Mesendoderm (in vitro differentiated cells): ENCODE measurements at regions not wholly inside any gene's neighbourhood (a gene's known extent, or its start where the extent isn't known, plus 50 kb on each side); places are given as distances from the start of the nearest gene placed in this dataset.

Experiments used
- DNase-seq: peaks from one replicate; pipeline ENCODE4 v3.0.0; 2013
- H2AK5ac ChIP-seq: 2 replicates; pipeline ENCODE4 v1.6.1; 2013; ENCODE audit warnings: low read length, inconsistent platforms
- H2BK120ac ChIP-seq: 2 replicates; pipeline ENCODE4 v1.6.1; 2013; ENCODE audit warnings: low read depth, mild to moderate bottlenecking, low read length, moderate library complexity, mixed read lengths
- H2BK15ac ChIP-seq: replicated peaks from 2 replicates; pipeline ENCODE4 v1.6.1; 2013; ENCODE audit warnings: low read depth, mild to moderate bottlenecking, moderate library complexity
- H2BK5ac ChIP-seq: 2 replicates; pipeline ENCODE4 v1.6.1; 2013; ENCODE audit warnings: low read length, inconsistent platforms
- H3K18ac ChIP-seq: 2 replicates; pipeline ENCODE4 v1.6.1; 2013; ENCODE audit warnings: mild to moderate bottlenecking, low read length, mixed read lengths
- H3K23ac ChIP-seq: one replicate; pipeline ENCODE4 v1.6.1; 2013; ENCODE audit warnings: low read length
- H3K27ac ChIP-seq: 2 replicates; pipeline ENCODE4 v1.5.1; 2013; ENCODE audit warnings: low read depth, mild to moderate bottlenecking, inconsistent platforms, low read length, moderate library complexity
- H3K27me3 ChIP-seq: 2 replicates; pipeline ENCODE4 v1.6.1; 2013; ENCODE audit warnings: low read length, control low read depth, mild to moderate bottlenecking, inconsistent platforms; ENCODE audit not compliant: insufficient read depth, poor library complexity
- H3K36me3 ChIP-seq: 2 replicates; pipeline ENCODE4 v1.6.1; 2013; ENCODE audit warnings: low read length, inconsistent platforms; ENCODE audit not compliant: control insufficient read depth, insufficient read depth
- H3K4ac ChIP-seq: one replicate; pipeline ENCODE4 v1.6.1; 2013; ENCODE audit warnings: low read depth, mild to moderate bottlenecking, low read length, moderate library complexity
- H3K4me1 ChIP-seq: 2 replicates; pipeline ENCODE4 v1.6.1; 2013; ENCODE audit warnings: low read depth, low read length, inconsistent platforms; ENCODE audit not compliant: control insufficient read depth
- H3K4me2 ChIP-seq: 2 replicates; pipeline ENCODE4 v1.6.1; 2013; ENCODE audit warnings: low read length
- H3K4me3 ChIP-seq: 2 replicates; pipeline ENCODE4 v1.5.1; 2013; ENCODE audit warnings: mild to moderate bottlenecking, low read length
- H3K56ac ChIP-seq: one replicate; pipeline ENCODE4 v1.6.1; 2013; ENCODE audit warnings: low read length
- H3K79me1 ChIP-seq: 2 replicates; pipeline ENCODE4 v1.6.1; 2013; ENCODE audit warnings: low read length, inconsistent platforms
- H3K79me2 ChIP-seq: 2 replicates; pipeline ENCODE4 v1.6.1; 2013; ENCODE audit warnings: mild to moderate bottlenecking, low read length; ENCODE audit not compliant: control insufficient read depth, insufficient read depth
- H3K9ac ChIP-seq: 2 replicates; pipeline ENCODE4 v1.6.1; 2013; ENCODE audit warnings: low read length, inconsistent platforms
- H4K5ac ChIP-seq: one replicate; pipeline ENCODE4 v1.6.1; 2013; ENCODE audit warnings: low read length
- H4K8ac ChIP-seq: one replicate; pipeline ENCODE4 v1.6.1; 2013; ENCODE audit warnings: low read depth, mild to moderate bottlenecking, control low read depth, low read length, moderate library complexity
- WGBS: extraction: QIAGEN DNeasy Blood & Tissue Kit; methylation state at CpG from one replicate; pipeline ENCODE4 v1.1.7; 2013; ENCODE audit warnings: low lambda C conversion rate, missing lambda C conversion rate; ENCODE audit not compliant: insufficient coverage; ENCODE audit errors: extremely low coverage; 5-methylcytosine and 5-hydroxymethylcytosine counted together

- no peak for DNase-seq
- Histone ChIP-seq H3K9ac (no peak overlapping the region), H2BK5ac (no peak overlapping the region), H3K27ac (no peak overlapping the region), H3K27me3 (no peaks in the 10 kb centered on the region), H3K36me3 (no peaks in the 10 kb centered on the region), H4K5ac (no peak overlapping the region), H3K4me2 (no peak overlapping the region), H3K4me1 (no peaks in the 10 kb centered on the region), H3K79me2 (no peaks in the 10 kb centered on the region), H2BK15ac (no peak overlapping the region), H3K4ac (no peak overlapping the region), H3K23ac (no peak overlapping the region), H3K4me3 (no peak overlapping the region), H3K79me1 (no peaks in the 10 kb centered on the region), H2BK120ac (no peak overlapping the region), H3K18ac (no peak overlapping the region), H2AK5ac (no peak overlapping the region), H3K56ac (no peak overlapping the region), H4K8ac (no peak overlapping the region)
- WGBS, result no CpG with 5 or more reads among the region's 6 CpGs
These were observed 188.7 kb upstream of the TWIST2 start for GRCh38 chr2:238659231-238659630.

GRCh38 chr2:238663586-238663985 is 184.3 kb upstream of the TWIST2 start:
- H3K4me1 ChIP-seq, result no peaks in the 10 kb centered on the region
- H3K18ac ChIP-seq, result no peak overlapping the region
- H3K27me3 ChIP-seq, result no peaks in the 10 kb centered on the region
- DNase-seq, result no peak
- no peak overlapping the region for H3K56ac ChIP-seq
- H2BK120ac ChIP-seq, result no peak overlapping the region
- WGBS, result no CpG with 5 or more reads among the region's 9 CpGs
- no peak overlapping the region for H3K23ac ChIP-seq
- H3K27ac ChIP-seq, result no peak overlapping the region
- H2AK5ac ChIP-seq, result no peak overlapping the region
- no peak overlapping the region for H4K8ac ChIP-seq
- no peak overlapping the region for H3K4me3 ChIP-seq
- no peaks in the 10 kb centered on the region for H3K79me2 ChIP-seq
- no peak overlapping the region for H3K4me2 ChIP-seq
- no peaks in the 10 kb centered on the region for H3K36me3 ChIP-seq
- H2BK15ac ChIP-seq, result no peak overlapping the region
- no peak overlapping the region for H3K4ac ChIP-seq
- H2BK5ac ChIP-seq, result no peak overlapping the region
- no peak overlapping the region for H3K9ac ChIP-seq
- H4K5ac ChIP-seq, result no peak overlapping the region
- no peaks in the 10 kb centered on the region for H3K79me1 ChIP-seq

GRCh38 chr2:238665919-238666318 is 182.0 kb upstream of the TWIST2 start:
- no peaks in the 10 kb centered on the region for H3K4me1 ChIP-seq
- no peak for DNase-seq
- H3K36me3 ChIP-seq, result no peaks in the 10 kb centered on the region
- no peak overlapping the region for H2BK15ac ChIP-seq
- H3K4me3 ChIP-seq, result no peak overlapping the region
- H3K27me3 ChIP-seq, result no peaks in the 10 kb centered on the region
- H3K79me1 ChIP-seq, result no peaks in the 10 kb centered on the region
- H2AK5ac ChIP-seq, result no peak overlapping the region
- no peak overlapping the region for H3K18ac ChIP-seq
- no peaks in the 10 kb centered on the region for H3K79me2 ChIP-seq
- H2BK120ac ChIP-seq, result no peak overlapping the region
- no peak overlapping the region for H3K23ac ChIP-seq
- no peak overlapping the region for H3K4ac ChIP-seq
- no peak overlapping the region for H3K4me2 ChIP-seq
- H2BK5ac ChIP-seq, result no peak overlapping the region
- no peak overlapping the region for H3K27ac ChIP-seq
- no peak overlapping the region for H3K56ac ChIP-seq
- WGBS, result no CpG with 5 or more reads among the region's 3 CpGs
- no peak overlapping the region for H4K8ac ChIP-seq
- H3K9ac ChIP-seq, result no peak overlapping the region
- H4K5ac ChIP-seq, result no peak overlapping the region

- no peak overlapping the region for H3K23ac ChIP-seq
- no peak overlapping the region for H2BK120ac ChIP-seq
- no peak overlapping the region for H3K27ac ChIP-seq
- DNase-seq, result no peak
- H2BK15ac ChIP-seq, result no peak overlapping the region
- no peaks in the 10 kb centered on the region for H3K79me1 ChIP-seq
- no peaks in the 10 kb centered on the region for H3K79me2 ChIP-seq
- no peaks in the 10 kb centered on the region for H3K27me3 ChIP-seq
- H4K8ac ChIP-seq, result no peak overlapping the region
- no peak overlapping the region for H3K4ac ChIP-seq
- no peak overlapping the region for H3K4me3 ChIP-seq
- H2AK5ac ChIP-seq, result no peak overlapping the region
- no peak overlapping the region for H3K4me2 ChIP-seq
- no peaks in the 10 kb centered on the region for H3K36me3 ChIP-seq
- no peaks in the 10 kb centered on the region for H3K4me1 ChIP-seq
- WGBS, result no CpG with 5 or more reads among the region's 1 CpG
- H3K9ac ChIP-seq, result no peak overlapping the region
- H4K5ac ChIP-seq, result no peak overlapping the region
- no peak overlapping the region for H2BK5ac ChIP-seq
- no peak overlapping the region for H3K18ac ChIP-seq
- no peak overlapping the region for H3K56ac ChIP-seq
These were observed 181.3 kb upstream of the TWIST2 start for GRCh38 chr2:238666543-238666942.

- Histone ChIP-seq H3K23ac (no peak overlapping the region), H4K8ac (no peak overlapping the region), H3K79me2 (no peaks in the 10 kb centered on the region), H3K4me2 (no peak overlapping the region), H4K5ac (no peak overlapping the region), H2AK5ac (no peak overlapping the region), H3K4me1 (no peaks in the 10 kb centered on the region), H3K4me3 (no peak overlapping the region), H3K18ac (no peak overlapping the region), H2BK120ac (no peak overlapping the region), H3K4ac (no peak overlapping the region), H2BK15ac (no peak overlapping the region), H3K56ac (no peak overlapping the region), H3K27ac (no peak overlapping the region), H3K36me3 (no peaks in the 10 kb centered on the region), H3K79me1 (no peaks in the 10 kb centered on the region), H2BK5ac (no peak overlapping the region), H3K9ac (no peak overlapping the region), H3K27me3 (no peaks in the 10 kb centered on the region)
- no peak for DNase-seq
- WGBS, result no CpG with 5 or more reads among the region's 6 CpGs
These were observed 180.9 kb upstream of the TWIST2 start for GRCh38 chr2:238667008-238667407.

- Histone ChIP-seq H3K27ac (no peak overlapping the region), H3K79me1 (no peaks in the 10 kb centered on the region), H3K23ac (no peak overlapping the region), H3K27me3 (no peaks in the 10 kb centered on the region), H4K8ac (no peak overlapping the region), H3K4me2 (no peak overlapping the region), H2BK120ac (no peak overlapping the region), H3K36me3 (no peaks in the 10 kb centered on the region), H2AK5ac (no peak overlapping the region), H3K9ac (no peak overlapping the region), H3K4me1 (no peaks in the 10 kb centered on the region), H2BK5ac (no peak overlapping the region), H4K5ac (no peak overlapping the region), H2BK15ac (no peak overlapping the region), H3K18ac (no peak overlapping the region), H3K56ac (no peak overlapping the region), H3K4me3 (no peak overlapping the region), H3K79me2 (no peaks in the 10 kb centered on the region), H3K4ac (no peak overlapping the region)
- 100% methylated on average over 1 of the region's 2 CpGs for WGBS
- DNase-seq, result no peak
These were observed 180.2 kb upstream of the TWIST2 start for GRCh38 chr2:238667639-238668038.
